IMR-90 (cell line): ENCODE measurements at regions not wholly inside any gene's neighbourhood (a gene's known extent, or its start where the extent isn't known, plus 50 kb on each side); places are given as distances from the start of the nearest gene placed in this dataset.

Experiments
- ATAC-seq: fragments of 200-7000 bp; cut with Tn5 transposase; 2 replicates; pipeline ENCODE4 v1.9.1; 2020; ENCODE audit warnings: low read depth, mild to moderate bottlenecking, moderate library complexity
- BruUV-seq: library from RNA; stranded (reverse); fragments of 400-500 nt; replicated peaks from 2 replicates; lab custom pipeline; 2021; lab: Mats Ljungman, UMichigan
- CTCF ChIA-PET: fragments of 300-600 bp; formaldehyde crosslinking; extraction: SDS; loops from one replicate; lab custom pipeline; 2021; ENCODE audit warnings: antibody characterized with exemption; lab: Yijun Ruan, JAX
- POLR2A ChIA-PET: fragments of 300-600 bp; sonication (Branson Sonifier 250); formaldehyde crosslinking; loops from one replicate; lab custom pipeline; 2022; ENCODE audit warnings: antibody characterized with exemption; ENCODE audit not compliant: unreplicated experiment; lab: Charles Lee
- DNase-seq: peaks from one replicate; pipeline ENCODE4 v3.0.0; 2013
- H2AFZ ChIP-seq: replicated peaks from 2 replicates; pipeline ENCODE3; 2013; ENCODE audit warnings: low read length, mild to moderate bottlenecking; ENCODE audit not compliant: poor library complexity
- H2AK5ac ChIP-seq: 2 replicates; pipeline ENCODE4 v1.6.1; 2013; ENCODE audit warnings: low read depth, low read length, inconsistent platforms
- H2AK9ac ChIP-seq: replicated peaks from 2 replicates; pipeline ENCODE3; 2013; ENCODE audit warnings: mild to moderate bottlenecking, low read depth, low read length, moderate library complexity; ENCODE audit not compliant: poor library complexity
- H2BK120ac ChIP-seq: 2 replicates; pipeline ENCODE4 v1.6.1; 2013; ENCODE audit warnings: low read depth, low read length, inconsistent platforms
- H2BK15ac ChIP-seq: 3 replicates; pipeline ENCODE4 v1.6.1; 2013; ENCODE audit warnings: low read depth, low read length, inconsistent platforms
- H2BK20ac ChIP-seq: 2 replicates; pipeline ENCODE4 v1.6.1; 2013; ENCODE audit warnings: low read depth, mild to moderate bottlenecking, inconsistent platforms, low read length, moderate library complexity
- H2BK5ac ChIP-seq: 2 replicates; pipeline ENCODE4 v1.6.1; 2013; ENCODE audit warnings: mild to moderate bottlenecking, low read depth, low read length, inconsistent platforms; ENCODE audit not compliant: poor library complexity, severe bottlenecking
- H3K14ac ChIP-seq: replicated peaks from 2 replicates; pipeline ENCODE4 v1.6.1; 2013; ENCODE audit warnings: low read depth, low read length, inconsistent platforms
- H3K18ac ChIP-seq: 2 replicates; pipeline ENCODE4 v1.6.1; 2013; ENCODE audit warnings: low read depth, low read length, control low read depth
- H3K23ac ChIP-seq: 2 replicates; pipeline ENCODE4 v1.6.1; 2013; ENCODE audit warnings: low read depth, low read length, inconsistent platforms
- H3K27ac ChIP-seq: 2 replicates; pipeline ENCODE4 v1.5.1; 2013; ENCODE audit warnings: mild to moderate bottlenecking, control low read depth, low read length; ENCODE audit not compliant: insufficient read depth
- H3K27me3 ChIP-seq: 2 replicates; pipeline ENCODE4 v1.6.1; 2013; ENCODE audit warnings: low read length; ENCODE audit not compliant: control insufficient read depth, insufficient read depth
- H3K36me3 ChIP-seq: 2 replicates; pipeline ENCODE4 v1.6.1; 2013; ENCODE audit warnings: low read length, mixed read lengths; ENCODE audit not compliant: control insufficient read depth, insufficient read depth
- H3K4ac ChIP-seq: 2 replicates; pipeline ENCODE4 v1.6.1; 2013; ENCODE audit warnings: low read depth, low read length, inconsistent platforms
- H3K4me1 ChIP-seq: 2 replicates; pipeline ENCODE4 v1.6.1; 2013; ENCODE audit warnings: low read length, mixed read lengths; ENCODE audit not compliant: control insufficient read depth, insufficient read depth
- H3K4me2 ChIP-seq: 2 replicates; pipeline ENCODE4 v1.6.1; 2013; ENCODE audit warnings: low read depth, mild to moderate bottlenecking, control low read depth, low read length, moderate library complexity
- H3K4me3 ChIP-seq: 2 replicates; pipeline ENCODE4 v1.5.1; 2013; ENCODE audit warnings: low read depth, mild to moderate bottlenecking, control low read depth, low read length, moderate library complexity; ENCODE audit not compliant: insufficient read depth
- H3K56ac ChIP-seq: 2 replicates; pipeline ENCODE4 v1.6.1; 2013; ENCODE audit warnings: low read length, inconsistent platforms; ENCODE audit not compliant: insufficient read depth; ENCODE audit errors: extremely low read depth
- H3K79me1 ChIP-seq, 2 experiments: 2 replicates each; pipeline ENCODE4 v1.6.1; 2013; ENCODE audit warnings: low read length in 2 of 2, inconsistent platforms in 1 of 2, low read depth in 1 of 2
- H3K9ac ChIP-seq: 2 replicates; pipeline ENCODE4 v1.6.1; 2013; ENCODE audit warnings: low read depth, low read length, control low read depth
- H3K9me1 ChIP-seq: 2 replicates; pipeline ENCODE4 v1.6.1; 2013; ENCODE audit warnings: low read length, inconsistent platforms; ENCODE audit not compliant: insufficient read depth
- H3K9me3 ChIP-seq: 2 replicates; pipeline ENCODE4 v1.6.1; 2013; ENCODE audit warnings: low read length; ENCODE audit not compliant: control insufficient read depth, insufficient read depth
- H4K20me1 ChIP-seq: 2 replicates; pipeline ENCODE4 v1.6.1; 2013; ENCODE audit warnings: low read length, inconsistent platforms; ENCODE audit not compliant: insufficient read depth
- H4K5ac ChIP-seq: 2 replicates; pipeline ENCODE4 v1.6.1; 2013; ENCODE audit warnings: mild to moderate bottlenecking, low read depth, low read length, control low read depth
- H4K8ac ChIP-seq, 2 experiments: 2 replicates each; pipeline ENCODE4 v1.6.1; 2013; ENCODE audit warnings: low read depth in 2 of 2, low read length in 2 of 2, control low read depth in 1 of 2, inconsistent platforms in 1 of 2
- H4K91ac ChIP-seq: 2 replicates; pipeline ENCODE4 v1.6.1; 2013; ENCODE audit warnings: low read depth, low read length, inconsistent platforms; ENCODE audit not compliant: insufficient read depth
- BHLHE40 ChIP-seq: fragments of 150-350 bp; IDR thresholded peaks from 2 replicates; pipeline ENCODE4 v1.6.1; 2016; ENCODE audit warnings: mild to moderate bottlenecking, low read depth, low read length
- CEBPB ChIP-seq: IDR thresholded peaks from 2 replicates; pipeline ENCODE4 v1.6.1; 2012; ENCODE audit warnings: low read depth, low read length, improper control_type of control experiment
- CHD1 ChIP-seq: IDR thresholded peaks from 2 replicates; pipeline ENCODE4 v1.6.1; 2012; ENCODE audit warnings: low read depth, low read length, improper control_type of control experiment
- CTCF ChIP-seq: conservative IDR thresholded peaks from 2 replicates; pipeline ENCODE4 v1.5.1; 2012; ENCODE audit warnings: mild to moderate bottlenecking, low read depth, low read length, improper control_type of control experiment
- MAFK ChIP-seq: IDR thresholded peaks from 2 replicates; pipeline ENCODE4 v1.6.1; 2012; ENCODE audit warnings: low read depth, low read length, improper control_type of control experiment
- MAZ ChIP-seq: IDR thresholded peaks from 2 replicates; pipeline ENCODE4 v1.6.1; 2012; ENCODE audit warnings: low read depth, mild to moderate bottlenecking, low read length, improper control_type of control experiment, moderate library complexity, borderline replicate concordance
- MXI1 ChIP-seq: IDR thresholded peaks from 2 replicates; pipeline ENCODE4 v1.6.1; 2012; ENCODE audit warnings: low read depth, mild to moderate bottlenecking, low read length, moderate library complexity, borderline replicate concordance
- RAD21 ChIP-seq: IDR thresholded peaks from 2 replicates; pipeline ENCODE4 v1.6.1; 2012; ENCODE audit warnings: low read length, improper control_type of control experiment
- SMC3 ChIP-seq: fragments of 150-350 bp; IDR thresholded peaks from 2 replicates; pipeline ENCODE4 v1.6.1; 2016; ENCODE audit warnings: low read depth, mild to moderate bottlenecking, antibody characterized with exemption, low read length, moderate library complexity
- WGBS, 2 experiments: methylation state at CpG; one replicate each; pipeline versions ENCODE4 v1.1.5 to v1.1.7; 2013; ENCODE audit warnings: missing lambda C conversion rate in 2 of 2; ENCODE audit not compliant: insufficient read length in 1 of 2; ENCODE audit errors: extremely low coverage in 2 of 2; 5-methylcytosine and 5-hydroxymethylcytosine counted together
- dilution Hi-C: fragments of 300-500 bp; cut with HindIII; formaldehyde crosslinking; loops from one replicate; pipeline ENCODE4 v1.14.3; 2018; ENCODE audit warnings: low sequenced_read_pairs; ENCODE audit not compliant: unreplicated experiment
- in situ Hi-C: fragments of 300-500 bp; cut with MboI; formaldehyde crosslinking; loops from 3 replicates; pipeline ENCODE4 v1.14.3; 2019; ENCODE audit warnings: low sequenced_read_pairs, inconsistent platforms, mixed read lengths
- intact Hi-C: fragments of 100-400 bp; cut with micrococcal nuclease; formaldehyde crosslinking; loops from 2 replicates; pipeline ENCODE4 v1.10.0; 2022

- Histone ChIP-seq H3K14ac (no peak overlapping the region), H3K9ac (no peak overlapping the region), H2BK5ac (no peak overlapping the region), H4K20me1 (no peaks in the 10 kb centered on the region), H3K56ac (no peak overlapping the region), H3K4me2 (no peak overlapping the region), H3K9me1 (no peaks in the 10 kb centered on the region), H2BK15ac (no peak overlapping the region; the same call in 2 of the 3 replicates), H2AK5ac (peak overlapping the region; percentile 8; the same call in 1 of the 2 replicates), H3K4me1 (peaks cover 4% of the 10 kb centered on the region; the same call in 1 of the 2 replicates), H2AFZ (no peak overlapping the region), H2BK120ac (peak overlapping the region; percentile 36), H3K23ac (no peak overlapping the region), H2BK20ac (peak overlapping the region; percentile 31; the same call in 1 of the 2 replicates), H3K9me3 (no peaks in the 10 kb centered on the region), H3K4ac (no peak overlapping the region; the same call in 1 of the 2 replicates), H3K27ac (no peak overlapping the region), H4K91ac (no peak overlapping the region), H2AK9ac (no peak overlapping the region), H4K5ac (no peak overlapping the region), H3K4me3 (no peak overlapping the region), H3K27me3 (no peaks in the 10 kb centered on the region), H4K8ac (no peak overlapping the region; a peak in 1 of 4 replicates), H3K79me1 (no peaks in the 10 kb centered on the region), H3K36me3 (no peaks in the 10 kb centered on the region), H3K18ac (no peak overlapping the region)
- DNase-seq (no peak), ATAC-seq (no peak)
- ChIA-PET POLR2A (no interaction called here), CTCF (no interaction called here)
- WGBS, 2 experiments, result 80% methylated on average over 1 of the region's 7 CpGs; no CpG with 5 or more reads in 1 of the 2 experiments
- BruUV-seq, result no TSS peak
- TF ChIP-seq BHLHE40 (no peak), MAFK (no peak), RAD21 (no peak), CEBPB (no peak), CTCF (no peak), MXI1 (no peak), CHD1 (no peak), MAZ (no peak), SMC3 (no peak)
- in situ Hi-C loops, result no loop called here
- intact Hi-C loops, result no loop called here
- dilution Hi-C loops, result no loop called here
Observed at GRCh38 chr6:140576004-140576555, 1201.6 kb upstream of the CITED2 start.
